HG02840 (cell line): ENCODE measurements at regions not wholly inside any gene's neighbourhood (a gene's known extent, or its start where the extent isn't known, plus 50 kb on each side); places are given as distances from the start of the nearest gene placed in this dataset.

Experiments
- ATAC-seq: cut with Tn5 transposase; IDR thresholded peaks from one replicate; pipeline ENCODE4 v1.9.1; 2021; ENCODE audit warnings: mild to moderate bottlenecking, moderate library complexity, moderate number of reproducible peaks; ENCODE audit not compliant: unreplicated experiment, low FRiP score

GRCh38 chr15:46872286-46872980 lies 844.9 kb upstream of the SEMA6D start:
- no peak for ATAC-seq

- no peak for ATAC-seq
Measured at GRCh38 chr15:46872981-46873330, 844.3 kb upstream of the SEMA6D start.

DNA sequence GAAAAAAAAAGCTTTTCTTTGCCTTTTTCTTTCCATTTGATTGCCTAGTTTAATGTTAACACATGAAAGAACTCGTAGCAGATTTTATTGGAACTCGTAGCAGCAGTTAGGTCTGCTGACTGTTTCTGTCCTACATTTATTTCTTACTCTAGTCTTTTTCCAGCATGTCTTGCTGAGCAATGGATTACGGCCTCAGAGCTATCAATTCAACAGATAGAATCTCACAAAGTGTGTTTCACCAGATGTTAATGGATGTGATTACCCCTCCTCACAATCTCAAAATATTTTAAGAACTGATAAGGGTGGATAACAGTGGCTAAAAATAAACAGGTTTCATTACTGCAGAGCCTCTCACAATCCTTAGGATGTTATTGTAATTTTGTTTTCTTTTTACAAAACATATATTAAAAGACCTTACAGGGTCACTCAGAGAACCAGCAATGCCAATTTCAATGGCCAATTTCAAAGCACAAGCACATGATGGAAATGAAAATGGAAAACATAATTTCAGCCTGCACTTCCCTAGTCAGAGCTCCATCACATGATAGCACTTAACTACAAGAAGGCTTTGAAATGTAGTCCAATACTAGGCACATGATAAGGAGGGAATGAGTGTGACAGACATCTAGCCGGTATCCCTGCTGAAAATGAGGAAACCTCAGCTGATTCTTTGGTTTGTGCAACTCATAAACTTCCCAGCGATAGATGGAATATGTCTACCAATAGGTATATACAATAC lies 838.1 kb upstream of the SEMA6D start:
- ATAC-seq: no peak

- no peak for ATAC-seq
Measured at GRCh38 chr15:46880791-46881190, 836.5 kb upstream of the SEMA6D start.

DNA sequence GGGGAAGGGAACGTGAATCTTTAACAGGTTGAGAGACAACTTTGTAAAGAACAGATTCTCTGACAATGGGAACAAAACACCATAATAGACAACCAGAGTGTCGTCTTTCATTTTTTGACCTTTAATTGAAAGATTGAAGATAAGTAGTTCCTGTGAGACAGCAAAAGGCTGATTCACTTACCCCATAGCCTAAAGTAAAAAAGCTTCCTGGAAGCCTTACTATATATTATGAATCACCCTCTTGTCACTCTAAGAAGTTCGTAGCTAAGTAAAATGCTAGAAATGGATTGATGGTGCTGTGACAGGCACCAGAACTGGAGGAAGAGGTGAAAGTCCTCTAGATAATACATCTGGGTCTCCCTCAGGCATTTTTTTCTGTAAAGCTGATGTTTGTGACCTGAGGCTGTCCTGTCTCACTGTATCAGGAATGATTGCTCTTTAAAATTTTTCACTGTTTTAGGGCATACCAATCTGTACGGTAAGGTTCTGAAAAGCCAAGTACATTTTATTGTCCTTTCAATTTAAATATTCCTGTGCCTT lies 824.6 kb upstream of the SEMA6D start:
- no peak for ATAC-seq

GRCh38 chr15:46894644-46895043 lies 822.7 kb upstream of the SEMA6D start:
- ATAC-seq: no peak

GRCh38 chr15:46897266-46897665 lies 820.0 kb upstream of the SEMA6D start:
- ATAC-seq: no peak

DNA sequence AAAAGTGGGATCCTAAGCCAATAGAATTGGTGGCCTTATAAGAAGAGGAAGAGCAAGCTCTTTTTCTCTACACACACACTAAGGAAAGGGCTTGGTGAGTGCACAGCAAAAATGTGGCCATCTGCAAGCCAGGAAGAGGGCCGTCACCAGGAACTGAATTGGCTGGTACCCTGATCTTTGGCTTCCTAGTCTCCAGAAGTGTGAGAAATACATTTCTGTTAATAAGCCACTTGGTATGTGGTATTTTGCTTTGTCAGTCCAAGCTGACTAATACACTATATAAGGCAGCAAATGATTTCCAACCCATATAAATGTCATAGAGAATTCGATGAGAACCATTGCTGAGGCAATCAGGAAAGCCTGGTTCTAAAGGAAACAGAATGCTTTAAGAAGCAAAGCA lies 816.3 kb upstream of the SEMA6D start:
- ATAC-seq: no peak

DNA sequence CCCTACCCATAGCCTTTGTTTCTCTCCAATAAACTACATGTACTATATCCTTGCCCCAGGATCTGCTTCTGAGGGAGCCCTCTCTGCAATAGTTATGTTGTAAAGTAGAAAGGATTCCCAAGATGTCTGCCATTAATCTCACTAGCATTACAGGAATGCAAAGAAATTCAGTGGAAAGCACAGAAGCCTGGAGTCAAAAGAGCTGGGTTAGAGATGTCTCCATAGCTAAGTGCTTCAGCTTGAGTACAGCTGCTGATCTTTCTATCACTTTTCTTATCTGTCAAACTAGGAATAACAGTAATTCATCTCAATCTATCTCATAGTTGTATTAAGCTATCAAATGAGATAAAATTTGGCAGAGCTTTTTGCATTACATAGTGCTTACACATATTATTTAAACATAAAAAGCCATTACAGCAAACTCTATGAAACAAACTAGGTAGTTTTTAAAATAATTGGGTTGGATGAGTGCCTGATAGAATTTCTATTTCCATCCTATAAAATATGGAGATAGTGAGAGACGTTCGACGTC lies 799.5 kb upstream of the SEMA6D start:
- ATAC-seq: no peak

DNA sequence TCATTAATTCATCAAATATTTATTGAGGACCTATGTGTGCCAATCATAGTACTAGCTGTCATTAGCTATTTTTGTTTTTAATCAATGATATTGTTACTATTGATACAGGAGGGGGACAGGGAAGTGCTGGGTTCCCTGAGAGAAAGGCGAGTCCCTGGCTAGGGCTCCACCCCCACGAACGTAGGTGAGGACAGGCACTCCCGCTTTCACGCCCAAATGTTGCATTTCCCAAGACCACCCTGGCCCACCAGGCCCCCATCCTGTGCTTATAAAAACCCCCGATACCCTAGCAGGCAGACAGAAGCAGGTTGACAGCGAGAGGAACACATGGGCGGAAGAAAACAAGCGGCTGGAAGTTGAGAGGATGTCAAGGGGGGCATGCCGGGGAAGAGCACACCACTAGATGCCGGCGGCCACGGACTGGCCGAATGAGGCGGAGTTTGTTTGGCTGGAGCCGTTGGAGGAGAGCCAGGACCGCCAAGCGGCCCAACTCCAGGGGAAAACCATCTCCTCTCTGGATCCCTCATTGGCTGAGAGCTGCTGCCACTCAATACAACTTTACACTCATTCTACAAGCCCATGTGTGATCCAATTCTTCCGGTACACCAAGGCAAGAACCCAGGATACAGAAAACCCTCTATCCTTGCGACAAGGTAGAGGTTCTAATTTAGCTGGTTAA lies 798.7 kb upstream of the SEMA6D start:
- no peak for ATAC-seq

- ATAC-seq: no peak
Measured at GRCh38 chr15:46921891-46922290, 795.4 kb upstream of the SEMA6D start.

GRCh38 chr15:46930426-46930825 lies 786.9 kb upstream of the SEMA6D start:
- no peak for ATAC-seq

DNA sequence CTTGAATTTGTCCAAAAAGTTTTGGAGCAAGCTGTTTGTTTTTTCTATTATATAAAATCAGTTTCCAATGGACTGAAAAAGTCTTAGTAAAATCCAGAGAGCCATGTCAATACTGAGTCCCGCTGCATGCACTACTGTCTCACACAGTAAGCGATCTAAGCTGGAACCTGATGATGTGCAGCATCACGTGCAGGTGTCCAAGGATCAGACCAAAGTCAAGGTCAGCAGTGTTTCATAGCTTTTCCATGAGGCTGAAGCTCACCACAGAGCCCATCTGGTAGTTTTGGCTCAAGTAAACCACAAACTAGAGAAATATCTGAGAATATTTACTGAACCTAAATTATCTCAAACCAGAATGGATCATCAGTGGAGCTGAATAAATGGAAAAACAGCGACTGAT lies 784.0 kb upstream of the SEMA6D start:
- no peak for ATAC-seq

DNA sequence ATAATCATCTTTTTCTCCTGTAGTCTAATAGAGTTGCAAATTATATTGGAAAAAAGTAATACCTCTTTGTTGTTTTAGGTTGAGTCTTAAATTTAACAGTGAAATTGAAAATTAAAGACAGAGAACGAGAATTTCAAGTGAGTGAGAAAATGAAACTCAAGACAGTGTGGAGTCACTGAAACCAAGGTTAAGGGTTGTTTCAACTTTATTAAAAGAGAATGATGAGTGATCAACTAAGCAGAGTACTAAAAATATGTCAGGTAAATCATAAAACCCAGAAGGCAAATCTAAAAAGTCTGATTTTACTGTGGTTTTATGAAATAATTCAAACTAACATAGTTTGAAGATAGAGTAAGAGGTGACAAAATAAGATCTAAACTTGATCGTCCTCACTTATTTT lies 782.5 kb upstream of the SEMA6D start:
- no peak for ATAC-seq

- no peak for ATAC-seq
Measured at GRCh38 chr15:46938169-46938568, 779.1 kb upstream of the SEMA6D start.

- ATAC-seq: no peak
Measured at GRCh38 chr15:46941241-46941640, 776.1 kb upstream of the SEMA6D start.

GRCh38 chr15:46946953-46947352 lies 770.4 kb upstream of the SEMA6D start:
- ATAC-seq: no peak

GRCh38 chr15:46955576-46955975 lies 761.7 kb upstream of the SEMA6D start:
- no peak for ATAC-seq

DNA sequence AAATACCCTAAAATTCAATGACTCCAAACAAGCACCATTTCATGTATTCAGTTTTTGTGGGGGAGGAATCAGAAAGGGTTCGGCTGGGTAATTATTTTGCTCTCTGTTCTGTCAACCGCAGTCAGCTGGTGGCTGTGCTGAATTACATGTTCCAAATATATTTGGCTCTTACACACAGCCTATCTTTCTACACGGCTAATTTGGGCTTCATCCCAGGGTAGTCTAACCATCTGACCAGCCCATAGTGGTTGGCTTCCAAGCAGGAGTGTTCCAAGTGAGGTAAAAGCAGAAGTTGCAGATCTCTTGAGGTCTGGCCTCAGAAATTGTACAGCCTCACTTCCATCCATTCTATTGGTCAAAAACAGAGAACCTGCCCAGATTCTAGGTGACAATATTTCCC lies 760.8 kb upstream of the SEMA6D start:
- ATAC-seq: no peak

- no peak for ATAC-seq
Measured at GRCh38 chr15:46956881-46957280, 760.4 kb upstream of the SEMA6D start.

DNA sequence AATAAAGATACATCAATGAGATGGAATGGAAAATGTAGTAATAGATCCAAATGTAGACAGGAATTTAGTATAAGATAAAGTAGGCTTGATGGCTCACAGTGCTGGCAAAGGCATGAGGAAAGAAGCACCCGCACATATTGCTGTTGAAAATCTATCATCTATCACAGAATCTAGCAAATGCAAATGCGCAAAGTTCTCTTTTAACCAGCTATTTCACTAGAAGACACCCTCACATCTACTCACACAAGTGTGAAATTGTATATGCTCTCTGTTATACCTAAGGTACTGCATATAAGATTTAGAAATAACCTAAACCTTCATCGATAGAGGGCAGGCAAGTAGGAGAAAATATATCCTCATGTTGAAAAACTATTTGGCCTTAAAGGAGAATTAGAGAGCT lies 756.7 kb upstream of the SEMA6D start:
- no peak for ATAC-seq
